Glomerular endothelial cell (primary cell): ENCODE measurements at regions not wholly inside any gene's neighbourhood (a gene's known extent, or its start where the extent isn't known, plus 50 kb on each side); places are given as distances from the start of the nearest gene placed in this dataset.
A peak's percentile ranks its signal among the peaks of the same experiment; 100 is the strongest.

Source experiments
- DNase-seq: peaks from one replicate; pipeline ENCODE4 v3.0.0-alpha.2; 2011; ENCODE audit warnings: low read depth, low spot score; ENCODE audit errors: extremely low read depth

- DNase-seq = no peak
Measured at GRCh38 chr15:81544385-81544784, 170.4 kb upstream of the TMC3 start.

- no peak for DNase-seq
Measured at GRCh38 chr15:81540909-81541308, 166.9 kb upstream of the TMC3 start.

- no peak for DNase-seq
Measured at GRCh38 chr15:81536356-81536755, 162.3 kb upstream of the TMC3 start.

- no peak for DNase-seq
Measured at GRCh38 chr15:81534124-81534523, 160.1 kb upstream of the TMC3 start.

- DNase-seq = no peak
Measured at GRCh38 chr15:81532001-81532400, 158.0 kb upstream of the TMC3 start.

- DNase-seq = peak; percentile 56
Measured at GRCh38 chr15:81531109-81531592, 157.1 kb upstream of the TMC3 start.

- no peak for DNase-seq
Measured at GRCh38 chr15:81530271-81530691, 156.3 kb upstream of the TMC3 start.

GRCh38 chr15:81529481-81529880 is 155.5 kb upstream of the TMC3 start:
- no peak for DNase-seq

GRCh38 chr15:81526029-81526428 is 152.0 kb upstream of the TMC3 start:
- DNase-seq = no peak

- DNase-seq = no peak
Measured at GRCh38 chr15:81524496-81524895, 150.5 kb upstream of the TMC3 start.

- DNase-seq = no peak
Measured at GRCh38 chr15:81523867-81524266, 149.9 kb upstream of the TMC3 start.

- no peak for DNase-seq
Measured at GRCh38 chr15:81520480-81520879, 146.5 kb upstream of the TMC3 start.

- DNase-seq = no peak
Measured at GRCh38 chr15:81516461-81516860, 142.4 kb upstream of the TMC3 start.

GRCh38 chr15:81516012-81516411 is 142.0 kb upstream of the TMC3 start:
- no peak for DNase-seq

- no peak for DNase-seq
Measured at GRCh38 chr15:81514725-81515124, 140.7 kb upstream of the TMC3 start.

- no peak for DNase-seq
Measured at GRCh38 chr15:81511138-81511537, 137.1 kb upstream of the TMC3 start.

- DNase-seq = no peak
Measured at GRCh38 chr15:81507831-81508230, 133.8 kb upstream of the TMC3 start.

GRCh38 chr15:81506936-81507335 is 132.9 kb upstream of the TMC3 start:
- no peak for DNase-seq

- no peak for DNase-seq
Measured at GRCh38 chr15:81506071-81506470, 132.1 kb upstream of the TMC3 start.

- DNase-seq = peak; percentile 90
Measured at GRCh38 chr15:81504170-81504905, 130.3 kb upstream of the TMC3 start.

GRCh38 chr15:81502439-81502838 is 128.4 kb upstream of the TMC3 start:
- DNase-seq = no peak

- DNase-seq = no peak
Measured at GRCh38 chr15:81500081-81500480, 126.1 kb upstream of the TMC3 start.

GRCh38 chr15:81498294-81498693 is 124.3 kb upstream of the TMC3 start:
- DNase-seq = no peak
